SK-N-SH (cell line): ENCODE measurements at regions not wholly inside any gene's neighbourhood (a gene's known extent, or its start where the extent isn't known, plus 50 kb on each side); places are given as distances from the start of the nearest gene placed in this dataset.

ENCODE experiments used
- CTCF ChIA-PET: fragments of 300-600, 350-600 bp; formaldehyde crosslinking; extraction: SDS; loops from one replicate; lab custom pipeline; 2021; lab: Yijun Ruan, JAX
- POLR2A ChIA-PET: fragments of 350-600 bp; sonication (Branson Sonifier 250); formaldehyde crosslinking; extraction: SDS; loops from one replicate; lab custom pipeline; 2020; ENCODE audit warnings: antibody characterized with exemption, inconsistent platforms; lab: Yijun Ruan, JAX
- DNase-seq: peaks from one replicate; pipeline ENCODE4 v3.0.0; 2012
- H2AFZ ChIP-seq: fragments of 200-600 bp; sonication (generic); 2 replicates; pipeline ENCODE4 v1.8.1; 2016; ENCODE audit warnings: antibody characterized with exemption, mild to moderate bottlenecking, low read depth
- H3F3A ChIP-seq: fragments of 200-600 bp; sonication (generic); replicated peaks from 2 replicates; pipeline ENCODE3; 2016; ENCODE audit warnings: antibody characterized with exemption, mild to moderate bottlenecking; ENCODE audit not compliant: insufficient read depth
- H3K27ac ChIP-seq, 2 experiments: fragments of 200-500 bp in 1 of 2; fragments of 200-600 bp in 1 of 2; sonication (Bioruptor generic) in 1 of 2; sonication (generic), shearing (Covaris generic) in 1 of 2; 2 replicates each; pipeline versions ENCODE4 v1.5.1 to v1.6.1; 2014 to 2016; ENCODE audit warnings: low read depth in 2 of 2, inconsistent platforms in 1 of 2, low read length in 1 of 2, mild to moderate bottlenecking in 1 of 2, mixed read lengths in 1 of 2
- H3K27me3 ChIP-seq: fragments of 200-600 bp; sonication (generic), shearing (Covaris generic); 2 replicates; pipeline ENCODE4 v1.6.1; 2016; ENCODE audit warnings: mixed run types; ENCODE audit not compliant: insufficient read depth
- H3K36me3 ChIP-seq, 2 experiments: fragments of 200-500 bp in 1 of 2; fragments of 200-600 bp in 1 of 2; sonication (Bioruptor generic) in 1 of 2; sonication (generic) in 1 of 2; replicated peaks in 1 of 2; 2 replicates each; pipeline versions ENCODE3 to v1.5.1; 2014 to 2016; ENCODE audit warnings: low read length in 1 of 2, mild to moderate bottlenecking in 1 of 2; ENCODE audit not compliant: insufficient read depth in 2 of 2, control insufficient read depth in 1 of 2
- H3K4me1 ChIP-seq, 2 experiments: fragments of 200-500 bp in 1 of 2; fragments of 200-600 bp in 1 of 2; sonication (Bioruptor generic) in 1 of 2; sonication (generic), shearing (Covaris generic) in 1 of 2; 2 replicates each; pipeline versions ENCODE4 v1.5.1 to v1.6.1; 2014 to 2016; ENCODE audit warnings: low read depth in 1 of 2, low read length in 1 of 2, mixed run types in 1 of 2; ENCODE audit not compliant: insufficient read depth in 2 of 2, control insufficient read depth in 1 of 2
- H3K4me2 ChIP-seq: fragments of 200-600 bp; sonication (generic), shearing (Covaris generic); 2 replicates; pipeline ENCODE4 v1.6.1; 2017; ENCODE audit warnings: mixed run types
- H3K4me3 ChIP-seq, 2 experiments: fragments of 200-500 bp in 1 of 2; fragments of 200-600 bp in 1 of 2; sonication (Bioruptor generic) in 1 of 2; sonication (generic), shearing (Covaris generic) in 1 of 2; 2 replicates each; pipeline versions ENCODE4 v1.5.1 to v1.8.1; 2014 to 2016; ENCODE audit warnings: low read depth in 2 of 2, inconsistent platforms in 1 of 2, low read length in 1 of 2, mild to moderate bottlenecking in 1 of 2, mixed read lengths in 1 of 2, moderate library complexity in 1 of 2
- H3K79me2 ChIP-seq: fragments of 200-600 bp; sonication (generic); 2 replicates; pipeline ENCODE4 v1.8.1; 2017; ENCODE audit warnings: mild to moderate bottlenecking; ENCODE audit not compliant: insufficient read depth
- H3K9ac ChIP-seq: fragments of 200-600 bp; sonication (generic); 2 replicates; pipeline ENCODE4 v1.6.1; 2017; ENCODE audit warnings: mixed run types
- H3K9me2 ChIP-seq: fragments of 200-600 bp; sonication (generic); 2 replicates; pipeline ENCODE4 v1.6.1; 2017; ENCODE audit warnings: mixed run types
- H3K9me3 ChIP-seq: fragments of 200-600 bp; sonication (generic); 2 replicates; pipeline ENCODE4 v1.6.1; 2017; ENCODE audit warnings: mixed run types, mild to moderate bottlenecking, moderate library complexity
- H4K20me1 ChIP-seq: fragments of 200-600 bp; sonication (generic); 2 replicates; pipeline ENCODE4 v1.6.1; 2017; ENCODE audit warnings: mild to moderate bottlenecking, mixed run types; ENCODE audit not compliant: insufficient read depth
- CHD2 ChIP-seq: fragments of 150-350 bp; IDR thresholded peaks from 2 replicates; pipeline ENCODE4 v1.6.1; 2018; ENCODE audit warnings: low read length; ENCODE audit not compliant: partially characterized antibody
- CTCF ChIP-seq: fragments of 200-600 bp; sonication (generic); IDR thresholded peaks from 2 replicates; pipeline ENCODE4 v1.6.1; 2017; ENCODE audit warnings: antibody characterized with exemption, mild to moderate bottlenecking, moderate library complexity
- ELF1 ChIP-seq: IDR thresholded peaks from 2 replicates; pipeline ENCODE4 v1.4.0; 2012
- EP300 ChIP-seq, 2 experiments: IDR thresholded peaks; 2 replicates each; pipeline versions ENCODE4 v1.4.0 to v1.6.1; 2012; ENCODE audit warnings: borderline replicate concordance in 1 of 2, low read depth in 1 of 2, low read length in 1 of 2
- FOXJ3 ChIP-seq: sonication (generic); formaldehyde crosslinking; IDR thresholded peaks from 2 replicates; pipeline ENCODE4 v1.5.1; 2020; ENCODE audit warnings: mild to moderate bottlenecking, missing genetic modification reagents
- FOXM1 ChIP-seq: IDR thresholded peaks from 2 replicates; pipeline ENCODE4 v1.4.0; 2012; ENCODE audit warnings: low read depth, mild to moderate bottlenecking
- GATA2 ChIP-seq: sonication (generic); formaldehyde crosslinking; IDR thresholded peaks from 2 replicates; pipeline ENCODE4 v1.5.0; 2020; ENCODE audit warnings: mild to moderate bottlenecking, missing genetic modification reagents
- JUND ChIP-seq: IDR thresholded peaks from 2 replicates; pipeline ENCODE4 v1.4.0; 2012
- MAX ChIP-seq: IDR thresholded peaks from 2 replicates; pipeline ENCODE4 v1.4.0; 2012; ENCODE audit warnings: low read depth
- MEF2A ChIP-seq: IDR thresholded peaks from 2 replicates; pipeline ENCODE4 v1.4.0; 2012; ENCODE audit warnings: low read depth, borderline replicate concordance
- PBX3 ChIP-seq: IDR thresholded peaks from 2 replicates; pipeline ENCODE4; 2012
- POLR2AphosphoS5 ChIP-seq: IDR thresholded peaks from 2 replicates; pipeline ENCODE4 v1.6.1; 2012; ENCODE audit warnings: low read depth, low read length
- RAD21 ChIP-seq: IDR thresholded peaks from 2 replicates; pipeline ENCODE4 v1.6.1; 2012; ENCODE audit warnings: mild to moderate bottlenecking, low read length
- RCOR1 ChIP-seq: fragments of 150-350 bp; IDR thresholded peaks from 2 replicates; pipeline ENCODE4 v1.6.1; 2017; ENCODE audit warnings: antibody characterized with exemption, low read length
- REST ChIP-seq: IDR thresholded peaks from 2 replicates; pipeline ENCODE4 v1.6.1; 2012; ENCODE audit warnings: mild to moderate bottlenecking, low read depth, low read length, moderate library complexity
- RXRA ChIP-seq: IDR thresholded peaks from 2 replicates; pipeline ENCODE4 v1.4.0; 2012; ENCODE audit warnings: low read depth, mild to moderate bottlenecking, borderline replicate concordance
- SIN3A ChIP-seq: IDR thresholded peaks from 2 replicates; pipeline ENCODE4 v1.6.1; 2012; ENCODE audit warnings: low read depth, mild to moderate bottlenecking, low read length, moderate library complexity, borderline replicate concordance
- USF1 ChIP-seq: IDR thresholded peaks from 2 replicates; pipeline ENCODE4 v1.4.0; 2012; ENCODE audit warnings: low read depth, borderline replicate concordance
- YY1 ChIP-seq: IDR thresholded peaks from 2 replicates; pipeline ENCODE4 v1.4.0; 2012; ENCODE audit warnings: low read depth, mild to moderate bottlenecking
- ZBTB33 ChIP-seq: IDR thresholded peaks from 2 replicates; pipeline ENCODE4 v1.4.0; 2012; ENCODE audit warnings: low read depth, borderline replicate concordance
- WGBS: methylation state at CpG from one replicate; pipeline ENCODE4 v1.1.6; 2017; ENCODE audit warnings: low lambda C conversion rate; 5-methylcytosine and 5-hydroxymethylcytosine counted together

GRCh38 chr1:38787041-38787440 is 72.5 kb downstream of the RRAGC start:
- Histone ChIP-seq H3K4me1 (peaks cover 7 to 8% of the 10 kb centered on the region in 2 experiments; a peak in 2 of 4 replicates), H4K20me1 (no peaks in the 10 kb centered on the region), H3K9me3 (no peaks in the 10 kb centered on the region), H3K27ac (no peak overlapping the region), H3K9me2 (no peaks in the 10 kb centered on the region), H2AFZ (no peak overlapping the region), H3K4me2 (no peak overlapping the region), H3K36me3 (no peaks in the 10 kb centered on the region), H3K27me3 (peaks cover 43% of the 10 kb centered on the region), H3K9ac (no peak overlapping the region), H3K79me2 (no peaks in the 10 kb centered on the region), H3K4me3 (no peak overlapping the region), H3F3A (no peaks in the 10 kb centered on the region)
- DNase-seq, result no peak
- ChIA-PET CTCF (no interaction called here), POLR2A (no interaction called here)
- TF ChIP-seq RAD21 (no peak), CHD2 (no peak), GATA2 (CRISPR knock-in tag) (no peak), FOXJ3 (no peak), USF1 (no peak), MAX (no peak), MEF2A (no peak), FOXM1 (no peak), CTCF (no peak), ELF1 (no peak)
- TF ChIP-seq, all 33 proteins: peak for 0
- WGBS, result 17% methylated on average over 3 of the region's 3 CpGs

- DNase-seq, result no peak
- H3K27ac ChIP-seq, result no peak overlapping the region
- TF ChIP-seq PBX3, result no peak
- TF ChIP-seq FOXJ3, result no peak
- TF ChIP-seq SIN3A, result no peak
- no peak for TF ChIP-seq ZBTB33
- TF ChIP-seq POLR2AphosphoS5, result no peak
- no peak for TF ChIP-seq RCOR1
- no peak for TF ChIP-seq YY1
- no peak for TF ChIP-seq JUND
- TF ChIP-seq RXRA, result no peak
- TF ChIP-seq EP300 (IDR thresholded peaks at IDR 0.05; ENCODE audit: borderline replicate concordance in 1 of 2, low read depth in 1 of 2, low read length in 1 of 2), result no peak
- TF ChIP-seq MAX, result no peak
- TF ChIP-seq REST, result no peak
Measured at GRCh38 chr1:38786040-38786436, 73.5 kb downstream of the RRAGC start.

More at GRCh38 chr1:38786040-38786436, 73.5 kb downstream of the RRAGC start:
- Histone ChIP-seq H3K27me3 (peaks cover 53% of the 10 kb centered on the region), H3K9me2 (no peaks in the 10 kb centered on the region), H3F3A (no peaks in the 10 kb centered on the region), H3K4me2 (no peak overlapping the region), H2AFZ (no peak overlapping the region), H3K36me3 (no peaks in the 10 kb centered on the region), H3K4me3 (no peak overlapping the region), H3K9me3 (no peaks in the 10 kb centered on the region), H3K4me1 (peaks cover 7 to 8% of the 10 kb centered on the region in 2 experiments; a peak in 2 of 4 replicates), H3K9ac (no peak overlapping the region), H3K79me2 (no peaks in the 10 kb centered on the region), H4K20me1 (no peaks in the 10 kb centered on the region)
- 10% methylated on average over 2 of the region's 6 CpGs for WGBS
- CTCF ChIA-PET, result no interaction called here
- POLR2A ChIA-PET, result no interaction called here
